IMR-90 (cell line): ENCODE measurements at regions not wholly inside any gene's neighbourhood (a gene's known extent, or its start where the extent isn't known, plus 50 kb on each side); places are given as distances from the start of the nearest gene placed in this dataset.
A peak's percentile ranks its signal among the peaks of the same experiment; 100 is the strongest.

Experiments
- ATAC-seq: fragments of 200-7000 bp; cut with Tn5 transposase; 2 replicates; pipeline ENCODE4 v1.9.1; 2020; ENCODE audit warnings: low read depth, mild to moderate bottlenecking, moderate library complexity
- BruUV-seq: library from RNA; stranded (reverse); fragments of 400-500 nt; replicated peaks from 2 replicates; lab custom pipeline; 2021; lab: Mats Ljungman, UMichigan
- CTCF ChIA-PET: fragments of 300-600 bp; formaldehyde crosslinking; extraction: SDS; loops from one replicate; lab custom pipeline; 2021; ENCODE audit warnings: antibody characterized with exemption; lab: Yijun Ruan, JAX
- POLR2A ChIA-PET: fragments of 300-600 bp; sonication (Branson Sonifier 250); formaldehyde crosslinking; loops from one replicate; lab custom pipeline; 2022; ENCODE audit warnings: antibody characterized with exemption; ENCODE audit not compliant: unreplicated experiment; lab: Charles Lee
- DNase-seq: peaks from one replicate; pipeline ENCODE4 v3.0.0; 2013
- H2AFZ ChIP-seq: replicated peaks from 2 replicates; pipeline ENCODE3; 2013; ENCODE audit warnings: low read length, mild to moderate bottlenecking; ENCODE audit not compliant: poor library complexity
- H2AK5ac ChIP-seq: 2 replicates; pipeline ENCODE4 v1.6.1; 2013; ENCODE audit warnings: low read depth, low read length, inconsistent platforms
- H2AK9ac ChIP-seq: replicated peaks from 2 replicates; pipeline ENCODE3; 2013; ENCODE audit warnings: mild to moderate bottlenecking, low read depth, low read length, moderate library complexity; ENCODE audit not compliant: poor library complexity
- H2BK120ac ChIP-seq: 2 replicates; pipeline ENCODE4 v1.6.1; 2013; ENCODE audit warnings: low read depth, low read length, inconsistent platforms
- H2BK15ac ChIP-seq: 3 replicates; pipeline ENCODE4 v1.6.1; 2013; ENCODE audit warnings: low read depth, low read length, inconsistent platforms
- H2BK20ac ChIP-seq: 2 replicates; pipeline ENCODE4 v1.6.1; 2013; ENCODE audit warnings: low read depth, mild to moderate bottlenecking, inconsistent platforms, low read length, moderate library complexity
- H2BK5ac ChIP-seq: 2 replicates; pipeline ENCODE4 v1.6.1; 2013; ENCODE audit warnings: mild to moderate bottlenecking, low read depth, low read length, inconsistent platforms; ENCODE audit not compliant: poor library complexity, severe bottlenecking
- H3K14ac ChIP-seq: replicated peaks from 2 replicates; pipeline ENCODE4 v1.6.1; 2013; ENCODE audit warnings: low read depth, low read length, inconsistent platforms
- H3K18ac ChIP-seq: 2 replicates; pipeline ENCODE4 v1.6.1; 2013; ENCODE audit warnings: low read depth, low read length, control low read depth
- H3K23ac ChIP-seq: 2 replicates; pipeline ENCODE4 v1.6.1; 2013; ENCODE audit warnings: low read depth, low read length, inconsistent platforms
- H3K27ac ChIP-seq: 2 replicates; pipeline ENCODE4 v1.5.1; 2013; ENCODE audit warnings: mild to moderate bottlenecking, control low read depth, low read length; ENCODE audit not compliant: insufficient read depth
- H3K27me3 ChIP-seq: 2 replicates; pipeline ENCODE4 v1.6.1; 2013; ENCODE audit warnings: low read length; ENCODE audit not compliant: control insufficient read depth, insufficient read depth
- H3K36me3 ChIP-seq: 2 replicates; pipeline ENCODE4 v1.6.1; 2013; ENCODE audit warnings: low read length, mixed read lengths; ENCODE audit not compliant: control insufficient read depth, insufficient read depth
- H3K4ac ChIP-seq: 2 replicates; pipeline ENCODE4 v1.6.1; 2013; ENCODE audit warnings: low read depth, low read length, inconsistent platforms
- H3K4me1 ChIP-seq: 2 replicates; pipeline ENCODE4 v1.6.1; 2013; ENCODE audit warnings: low read length, mixed read lengths; ENCODE audit not compliant: control insufficient read depth, insufficient read depth
- H3K4me2 ChIP-seq: 2 replicates; pipeline ENCODE4 v1.6.1; 2013; ENCODE audit warnings: low read depth, mild to moderate bottlenecking, control low read depth, low read length, moderate library complexity
- H3K4me3 ChIP-seq: 2 replicates; pipeline ENCODE4 v1.5.1; 2013; ENCODE audit warnings: low read depth, mild to moderate bottlenecking, control low read depth, low read length, moderate library complexity; ENCODE audit not compliant: insufficient read depth
- H3K56ac ChIP-seq: 2 replicates; pipeline ENCODE4 v1.6.1; 2013; ENCODE audit warnings: low read length, inconsistent platforms; ENCODE audit not compliant: insufficient read depth; ENCODE audit errors: extremely low read depth
- H3K79me1 ChIP-seq, 2 experiments: 2 replicates each; pipeline ENCODE4 v1.6.1; 2013; ENCODE audit warnings: low read length in 2 of 2, inconsistent platforms in 1 of 2, low read depth in 1 of 2
- H3K9ac ChIP-seq: 2 replicates; pipeline ENCODE4 v1.6.1; 2013; ENCODE audit warnings: low read depth, low read length, control low read depth
- H3K9me1 ChIP-seq: 2 replicates; pipeline ENCODE4 v1.6.1; 2013; ENCODE audit warnings: low read length, inconsistent platforms; ENCODE audit not compliant: insufficient read depth
- H3K9me3 ChIP-seq: 2 replicates; pipeline ENCODE4 v1.6.1; 2013; ENCODE audit warnings: low read length; ENCODE audit not compliant: control insufficient read depth, insufficient read depth
- H4K20me1 ChIP-seq: 2 replicates; pipeline ENCODE4 v1.6.1; 2013; ENCODE audit warnings: low read length, inconsistent platforms; ENCODE audit not compliant: insufficient read depth
- H4K5ac ChIP-seq: 2 replicates; pipeline ENCODE4 v1.6.1; 2013; ENCODE audit warnings: mild to moderate bottlenecking, low read depth, low read length, control low read depth
- H4K8ac ChIP-seq, 2 experiments: 2 replicates each; pipeline ENCODE4 v1.6.1; 2013; ENCODE audit warnings: low read depth in 2 of 2, low read length in 2 of 2, control low read depth in 1 of 2, inconsistent platforms in 1 of 2
- H4K91ac ChIP-seq: 2 replicates; pipeline ENCODE4 v1.6.1; 2013; ENCODE audit warnings: low read depth, low read length, inconsistent platforms; ENCODE audit not compliant: insufficient read depth
- CEBPB ChIP-seq: IDR thresholded peaks from 2 replicates; pipeline ENCODE4 v1.6.1; 2012; ENCODE audit warnings: low read depth, low read length, improper control_type of control experiment
- MXI1 ChIP-seq: IDR thresholded peaks from 2 replicates; pipeline ENCODE4 v1.6.1; 2012; ENCODE audit warnings: low read depth, mild to moderate bottlenecking, low read length, moderate library complexity, borderline replicate concordance
- WGBS, 2 experiments: methylation state at CpG; one replicate each; pipeline versions ENCODE4 v1.1.5 to v1.1.7; 2013; ENCODE audit warnings: missing lambda C conversion rate in 2 of 2; ENCODE audit not compliant: insufficient read length in 1 of 2; ENCODE audit errors: extremely low coverage in 2 of 2; 5-methylcytosine and 5-hydroxymethylcytosine counted together
- dilution Hi-C: fragments of 300-500 bp; cut with HindIII; formaldehyde crosslinking; loops from one replicate; pipeline ENCODE4 v1.14.3; 2018; ENCODE audit warnings: low sequenced_read_pairs; ENCODE audit not compliant: unreplicated experiment
- in situ Hi-C: fragments of 300-500 bp; cut with MboI; formaldehyde crosslinking; loops from 3 replicates; pipeline ENCODE4 v1.14.3; 2019; ENCODE audit warnings: low sequenced_read_pairs, inconsistent platforms, mixed read lengths
- intact Hi-C: fragments of 100-400 bp; cut with micrococcal nuclease; formaldehyde crosslinking; loops from 2 replicates; pipeline ENCODE4 v1.10.0; 2022

DNA sequence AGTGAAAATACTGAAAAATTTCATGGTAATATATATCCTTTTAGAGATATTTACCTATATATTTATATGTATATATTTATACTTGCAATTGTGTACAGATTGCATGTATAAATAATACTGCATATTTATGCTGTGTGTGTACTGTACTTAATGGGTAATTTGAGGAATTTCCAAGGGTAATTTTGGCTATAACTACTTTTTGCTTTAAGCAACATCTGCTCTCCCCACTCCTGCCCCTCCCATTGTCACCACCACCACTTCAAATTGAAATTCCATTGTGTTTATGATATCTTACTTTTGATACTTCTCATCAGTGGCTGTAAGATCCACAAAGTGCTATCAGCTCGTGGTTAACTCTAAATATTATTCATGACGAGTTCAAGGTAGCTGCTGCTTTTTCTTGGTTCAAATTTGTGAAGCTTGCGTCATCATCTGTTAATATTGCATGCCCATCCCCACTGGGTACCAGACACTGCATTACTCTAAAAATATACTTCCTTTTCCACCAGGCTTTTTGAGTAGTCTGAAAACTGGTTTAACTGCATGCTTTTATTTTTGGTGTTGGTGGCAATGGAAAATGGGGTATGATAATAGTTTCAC is 91.7 kb upstream of the MITF start:
- in situ Hi-C loops (no loop called here), intact Hi-C loops (no loop called here), dilution Hi-C loops (no loop called here)
- no peak overlapping the region for H2BK15ac ChIP-seq
- no peaks in the 10 kb centered on the region for H3K36me3 ChIP-seq
- no TSS peak for BruUV-seq
- H3K18ac ChIP-seq, result no peak overlapping the region
- POLR2A ChIA-PET, result no interaction called here
- no peak overlapping the region for H3K27ac ChIP-seq
- no peak overlapping the region for H3K9ac ChIP-seq
- no peak overlapping the region for H3K4ac ChIP-seq
- H2BK5ac ChIP-seq, result no peak overlapping the region
- no peaks in the 10 kb centered on the region for H4K20me1 ChIP-seq
- H3K9me1 ChIP-seq, result 0 out of 2 replicates have a peak, but pooled peaks cover 3% of the 10 kb centered on the region
- H3K27me3 ChIP-seq, result no peaks in the 10 kb centered on the region
- no peak overlapping the region for H4K5ac ChIP-seq
- no peak overlapping the region for H3K23ac ChIP-seq
- no peak for TF ChIP-seq MXI1
- TF ChIP-seq CEBPB, result 0 out of 2 replicates have a peak, but pooled peaks have one; percentile 20
- no peak overlapping the region for H2BK120ac ChIP-seq
- H3K4me1 ChIP-seq, result peaks cover 3% of the 10 kb centered on the region
- H4K91ac ChIP-seq, result no peak overlapping the region
- no peaks in the 10 kb centered on the region for H3K9me3 ChIP-seq
- H2AK5ac ChIP-seq, result no peak overlapping the region
- no CpG with 5 or more reads among the region's 3 CpGs for WGBS, 2 experiments
- H3K56ac ChIP-seq, result no peak overlapping the region
- no peak overlapping the region for H4K8ac ChIP-seq
- H3K79me1 ChIP-seq, result no peaks in the 10 kb centered on the region
- H3K14ac ChIP-seq, result no peak overlapping the region
- H3K4me3 ChIP-seq, result no peak overlapping the region
- H2AK9ac ChIP-seq, result no peak overlapping the region
- CTCF ChIA-PET, result no interaction called here
- no peak overlapping the region for H2BK20ac ChIP-seq
- ATAC-seq (no peak), DNase-seq (no peak)
- H2AFZ ChIP-seq, result no peak overlapping the region
- H3K4me2 ChIP-seq, result no peak overlapping the region
